ENCODE measurements at regions not wholly inside any gene's neighbourhood (a gene's known extent, or its start where the extent isn't known, plus 50 kb on each side); places are given as distances from the start of the nearest gene placed in this dataset.

DNA sequence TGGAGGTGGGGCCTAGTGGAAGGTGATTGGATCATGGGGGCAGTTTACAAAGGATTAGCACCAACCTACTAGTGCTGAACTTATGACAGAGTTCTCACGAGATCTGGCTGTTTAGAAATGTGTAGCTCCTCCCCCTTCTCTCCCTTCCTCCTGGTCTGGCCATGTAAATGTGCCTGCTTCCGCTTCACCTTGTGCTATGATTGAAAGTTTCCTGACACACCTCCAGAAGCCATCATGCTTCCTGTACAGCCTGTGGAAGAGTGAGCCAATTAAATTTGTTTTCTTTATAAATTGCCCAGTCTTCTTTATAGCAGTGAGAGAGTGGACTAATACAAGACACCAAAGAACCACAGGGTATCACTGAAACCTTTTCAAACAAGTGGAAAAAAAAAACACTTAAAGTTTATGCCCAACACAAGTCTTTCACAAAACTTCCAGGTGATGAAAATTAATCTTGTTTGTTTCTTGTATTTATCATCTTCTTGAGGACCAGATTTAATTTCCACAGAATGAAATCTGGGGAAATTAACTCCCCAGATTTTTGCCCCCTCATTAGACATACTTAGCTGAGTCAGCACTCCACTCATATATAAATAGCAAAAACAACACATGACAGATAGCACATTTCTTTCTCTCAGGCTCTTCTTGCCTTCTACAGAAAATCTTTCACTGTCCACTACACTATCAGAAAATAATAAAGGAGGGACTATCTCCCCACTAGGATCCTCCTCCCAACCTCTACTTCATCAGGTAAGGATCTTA is 847.2 kb downstream of the TUSC7 start:
- Histone ChIP-seq H3K9ac (ENCODE audit: low read length) (no peak overlapping the region), H3K4me3 (ENCODE audit: low read length) (no peak overlapping the region), H3K4me1 (ENCODE audit: control insufficient read depth, low read depth, low read length) (no peaks in the 10 kb centered on the region), H3K9me3 (ENCODE audit: control insufficient read depth, low read depth, low read length) (no peaks in the 10 kb centered on the region), H3K27ac (ENCODE audit: low read length) (no peak overlapping the region), H3K36me3 (ENCODE audit: control insufficient read depth, low read depth, low read length) (no peaks in the 10 kb centered on the region), H3K27me3 (ENCODE audit: control insufficient read depth, insufficient read depth, low read length) (no peaks in the 10 kb centered on the region)

DNA sequence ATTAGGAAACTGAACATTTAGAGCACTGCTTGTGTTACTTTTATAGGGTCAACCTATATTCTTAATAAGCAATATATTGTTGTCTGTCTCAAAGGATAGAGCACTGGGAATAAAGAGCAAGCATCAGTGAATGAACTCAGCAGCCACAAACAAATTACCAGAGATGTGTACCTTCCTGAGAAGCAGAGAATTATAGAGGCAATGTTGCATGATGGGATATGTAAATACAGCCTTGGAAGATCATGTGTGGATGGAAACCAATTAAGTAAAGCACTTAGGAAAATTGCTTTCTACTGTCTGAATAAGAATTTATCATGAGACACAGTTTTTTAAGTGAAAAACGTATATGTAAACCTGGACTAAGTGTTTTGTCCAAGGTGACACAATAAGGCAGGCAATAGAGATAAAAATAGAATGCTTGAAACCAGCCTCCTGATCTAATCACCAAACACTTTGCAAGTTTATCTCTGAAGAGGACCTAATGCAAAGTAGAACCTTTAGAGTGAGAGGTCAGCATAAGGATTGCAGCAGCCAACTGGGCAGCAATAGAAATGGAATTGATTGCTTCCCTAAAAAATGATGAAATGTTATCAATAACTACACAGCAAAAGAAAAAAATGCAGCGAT is 848.0 kb downstream of the TUSC7 start:
- Histone ChIP-seq H3K4me1 (ENCODE audit: control insufficient read depth, low read depth, low read length) (no peaks in the 10 kb centered on the region), H3K4me3 (ENCODE audit: low read length) (no peak overlapping the region), H3K27ac (ENCODE audit: low read length) (no peak overlapping the region), H3K9me3 (ENCODE audit: control insufficient read depth, low read depth, low read length) (no peaks in the 10 kb centered on the region), H3K27me3 (ENCODE audit: control insufficient read depth, insufficient read depth, low read length) (no peaks in the 10 kb centered on the region), H3K9ac (ENCODE audit: low read length) (no peak overlapping the region), H3K36me3 (ENCODE audit: control insufficient read depth, low read depth, low read length) (no peaks in the 10 kb centered on the region)

DNA sequence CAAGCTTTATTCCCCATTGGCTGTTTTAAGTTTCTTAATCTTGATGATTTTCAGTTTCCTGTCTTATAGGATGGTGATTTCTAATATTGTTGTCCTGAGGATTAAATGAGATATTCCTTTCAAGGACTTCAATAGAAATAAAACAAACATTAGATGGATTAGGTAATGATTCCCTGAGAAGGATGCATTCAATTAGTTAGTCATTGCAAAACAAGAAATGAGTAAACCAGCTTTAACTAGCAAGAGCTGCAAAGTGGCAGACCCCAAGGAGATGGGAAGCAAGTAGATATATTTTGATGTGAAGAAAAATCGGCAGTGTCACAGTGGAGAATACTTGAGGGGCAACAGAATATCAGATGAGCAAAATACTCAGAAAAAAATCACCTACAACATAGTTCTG is 849.1 kb downstream of the TUSC7 start:
- Histone ChIP-seq H3K27ac (ENCODE audit: low read length) (no peak overlapping the region), H3K36me3 (ENCODE audit: control insufficient read depth, low read depth, low read length) (no peaks in the 10 kb centered on the region), H3K9ac (ENCODE audit: low read length) (no peak overlapping the region), H3K9me3 (ENCODE audit: control insufficient read depth, low read depth, low read length) (no peaks in the 10 kb centered on the region), H3K4me1 (ENCODE audit: control insufficient read depth, low read depth, low read length) (no peaks in the 10 kb centered on the region), H3K4me3 (ENCODE audit: low read length) (no peak overlapping the region), H3K27me3 (ENCODE audit: control insufficient read depth, insufficient read depth, low read length) (no peaks in the 10 kb centered on the region)

DNA sequence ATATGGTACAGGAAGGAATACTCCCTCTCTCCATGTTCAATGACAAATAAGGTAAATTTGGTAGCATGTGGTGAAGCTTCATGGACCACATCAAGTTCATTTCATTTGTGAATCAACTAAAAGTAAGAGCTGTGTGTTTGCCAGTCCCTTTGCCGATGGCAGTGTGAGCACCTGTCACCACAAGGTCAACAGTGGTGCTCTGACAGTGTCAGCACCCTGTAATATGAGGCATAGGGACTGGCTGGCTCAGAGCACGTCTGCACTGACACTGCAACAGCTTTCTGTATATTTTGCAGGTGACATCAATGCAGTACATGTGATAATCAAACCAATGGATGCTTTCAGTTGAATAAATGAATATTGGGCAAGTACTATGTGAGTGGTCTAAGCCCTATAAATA is 852.4 kb downstream of the TUSC7 start:
- H3K9me3 ChIP-seq (ENCODE audit: control insufficient read depth, low read depth, low read length) = no peaks in the 10 kb centered on the region
- no peaks in the 10 kb centered on the region for H3K36me3 ChIP-seq (ENCODE audit: control insufficient read depth, low read depth, low read length)
- no peaks in the 10 kb centered on the region for H3K4me1 ChIP-seq (ENCODE audit: control insufficient read depth, low read depth, low read length)
- no peaks in the 10 kb centered on the region for H3K27me3 ChIP-seq (ENCODE audit: control insufficient read depth, insufficient read depth, low read length)
- H3K4me3 ChIP-seq (ENCODE audit: low read length) = no peak overlapping the region
- H3K9ac ChIP-seq (ENCODE audit: low read length) = no peak overlapping the region
- no peak overlapping the region for H3K27ac ChIP-seq (ENCODE audit: low read length)

DNA sequence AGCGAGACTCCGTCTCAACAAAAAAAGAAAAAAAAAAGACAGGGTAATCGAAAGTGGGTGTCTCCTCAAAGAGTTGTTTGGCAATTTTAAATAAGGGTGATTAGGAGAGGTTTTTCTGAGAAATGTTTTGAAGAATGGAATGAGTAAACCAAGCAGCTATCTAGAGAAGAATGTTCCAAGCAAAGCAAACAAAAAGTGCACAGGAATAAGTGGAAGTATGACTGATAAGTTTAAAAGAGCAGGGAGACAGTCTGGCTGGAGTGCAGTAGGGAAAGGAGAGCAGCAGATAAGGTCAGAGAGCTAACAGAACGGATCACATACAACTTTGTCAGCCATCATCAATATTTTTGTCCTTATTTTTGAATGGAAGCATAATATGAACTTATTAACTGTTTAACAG is 853.5 kb downstream of the TUSC7 start:
- Histone ChIP-seq H3K9me3 (ENCODE audit: control insufficient read depth, low read depth, low read length) (no peaks in the 10 kb centered on the region), H3K27ac (ENCODE audit: low read length) (no peak overlapping the region), H3K4me3 (ENCODE audit: low read length) (no peak overlapping the region), H3K27me3 (ENCODE audit: control insufficient read depth, insufficient read depth, low read length) (no peaks in the 10 kb centered on the region), H3K36me3 (ENCODE audit: control insufficient read depth, low read depth, low read length) (no peaks in the 10 kb centered on the region), H3K9ac (ENCODE audit: low read length) (no peak overlapping the region), H3K4me1 (ENCODE audit: control insufficient read depth, low read depth, low read length) (no peaks in the 10 kb centered on the region)

DNA sequence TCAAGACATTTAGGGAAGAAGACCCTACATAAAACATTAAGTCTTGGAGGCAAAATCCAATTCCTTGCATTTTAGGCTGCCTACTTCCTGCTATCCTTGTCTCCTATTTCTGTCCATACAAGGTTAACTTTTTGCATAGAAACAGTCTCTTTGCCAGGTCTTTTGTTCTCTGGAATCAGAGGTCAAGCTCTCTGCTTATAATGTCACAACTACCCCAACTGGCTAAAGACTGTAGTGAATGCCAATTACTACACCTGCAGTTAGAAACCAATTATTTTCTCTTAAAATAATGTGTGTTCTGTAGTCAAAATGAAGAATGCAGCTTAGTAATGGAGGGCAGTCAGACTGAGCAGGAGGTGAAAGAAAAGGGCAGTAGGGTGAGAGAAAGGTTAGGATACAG is 856.2 kb downstream of the TUSC7 start:
- no peaks in the 10 kb centered on the region for H3K4me1 ChIP-seq (ENCODE audit: control insufficient read depth, low read depth, low read length)
- H3K27me3 ChIP-seq (ENCODE audit: control insufficient read depth, insufficient read depth, low read length) = no peaks in the 10 kb centered on the region
- no peak overlapping the region for H3K9ac ChIP-seq (ENCODE audit: low read length)
- no peak overlapping the region for H3K27ac ChIP-seq (ENCODE audit: low read length)
- no peaks in the 10 kb centered on the region for H3K9me3 ChIP-seq (ENCODE audit: control insufficient read depth, low read depth, low read length)
- H3K36me3 ChIP-seq (ENCODE audit: control insufficient read depth, low read depth, low read length) = no peaks in the 10 kb centered on the region
- no peak overlapping the region for H3K4me3 ChIP-seq (ENCODE audit: low read length)

DNA sequence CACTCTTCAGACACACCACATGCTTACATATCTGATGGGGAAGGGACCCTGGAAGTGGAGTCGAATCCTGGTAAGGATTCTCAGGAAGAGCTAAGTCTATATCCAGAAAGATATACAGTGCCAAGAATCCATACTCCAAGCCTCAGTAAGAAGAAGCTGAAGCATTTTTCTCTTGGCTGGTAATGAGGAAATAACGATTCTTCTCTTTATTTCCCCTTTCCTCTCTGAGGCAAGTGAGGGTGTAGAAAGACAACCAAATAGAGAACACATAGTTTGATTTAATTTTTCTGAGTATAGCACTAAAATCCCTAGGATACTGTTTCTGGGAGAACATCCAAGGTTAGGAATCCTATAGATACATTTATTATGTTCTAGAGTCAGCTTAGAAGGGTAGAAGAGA is 857.3 kb downstream of the TUSC7 start:
- no peak overlapping the region for H3K9ac ChIP-seq (ENCODE audit: low read length)
- no peaks in the 10 kb centered on the region for H3K36me3 ChIP-seq (ENCODE audit: control insufficient read depth, low read depth, low read length)
- no peak overlapping the region for H3K27ac ChIP-seq (ENCODE audit: low read length)
- H3K27me3 ChIP-seq (ENCODE audit: control insufficient read depth, insufficient read depth, low read length) = no peaks in the 10 kb centered on the region
- H3K4me1 ChIP-seq (ENCODE audit: control insufficient read depth, low read depth, low read length) = no peaks in the 10 kb centered on the region
- no peak overlapping the region for H3K4me3 ChIP-seq (ENCODE audit: low read length)
- H3K9me3 ChIP-seq (ENCODE audit: control insufficient read depth, low read depth, low read length) = no peaks in the 10 kb centered on the region

DNA sequence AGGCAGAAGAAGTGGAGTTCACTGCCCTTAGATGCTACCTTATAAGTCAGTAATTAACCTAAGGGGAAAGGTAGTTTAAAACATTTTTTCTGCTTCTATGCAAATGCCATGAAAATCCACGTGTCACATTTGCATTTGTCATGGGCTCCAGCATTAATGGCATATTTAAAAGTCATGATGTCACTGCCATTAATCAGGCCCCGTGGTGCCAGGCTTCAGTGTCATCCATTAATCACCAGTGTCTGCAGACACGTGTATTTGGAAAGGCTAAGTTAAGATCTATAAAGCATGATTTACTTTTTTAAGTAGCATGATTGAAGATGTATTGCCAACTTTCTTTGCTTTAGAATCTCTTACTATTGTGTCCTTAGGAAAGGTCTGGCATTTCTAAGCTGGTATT is 857.8 kb downstream of the TUSC7 start:
- H3K27me3 ChIP-seq (ENCODE audit: control insufficient read depth, insufficient read depth, low read length) = no peaks in the 10 kb centered on the region
- H3K9me3 ChIP-seq (ENCODE audit: control insufficient read depth, low read depth, low read length) = no peaks in the 10 kb centered on the region
- no peak overlapping the region for H3K27ac ChIP-seq (ENCODE audit: low read length)
- H3K36me3 ChIP-seq (ENCODE audit: control insufficient read depth, low read depth, low read length) = no peaks in the 10 kb centered on the region
- no peak overlapping the region for H3K9ac ChIP-seq (ENCODE audit: low read length)
- no peaks in the 10 kb centered on the region for H3K4me1 ChIP-seq (ENCODE audit: control insufficient read depth, low read depth, low read length)
- no peak overlapping the region for H3K4me3 ChIP-seq (ENCODE audit: low read length)

DNA sequence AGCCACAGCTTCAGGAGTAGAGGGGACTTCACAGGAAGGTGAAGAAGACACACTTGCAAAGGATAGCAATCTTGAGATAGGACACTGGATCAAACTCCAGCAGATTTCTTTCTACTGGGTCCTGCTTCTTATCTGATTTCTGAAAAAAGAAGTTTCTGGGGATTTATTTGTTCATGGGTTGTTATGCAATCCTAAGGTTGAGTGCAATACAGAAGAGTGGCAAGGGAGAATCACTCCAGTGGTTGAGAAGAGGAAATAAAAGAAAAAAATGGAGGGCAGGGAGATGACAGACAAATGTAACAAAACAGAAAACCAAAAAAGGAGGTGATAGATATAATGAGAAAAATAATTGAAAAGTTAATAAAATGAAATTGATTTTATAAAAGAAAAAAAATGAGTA is 858.3 kb downstream of the TUSC7 start:
- Histone ChIP-seq H3K36me3 (ENCODE audit: control insufficient read depth, low read depth, low read length) (no peaks in the 10 kb centered on the region), H3K9me3 (ENCODE audit: control insufficient read depth, low read depth, low read length) (no peaks in the 10 kb centered on the region), H3K9ac (ENCODE audit: low read length) (no peak overlapping the region), H3K27me3 (ENCODE audit: control insufficient read depth, insufficient read depth, low read length) (no peaks in the 10 kb centered on the region), H3K4me1 (ENCODE audit: control insufficient read depth, low read depth, low read length) (no peaks in the 10 kb centered on the region), H3K27ac (ENCODE audit: low read length) (no peak overlapping the region), H3K4me3 (ENCODE audit: low read length) (no peak overlapping the region)

DNA sequence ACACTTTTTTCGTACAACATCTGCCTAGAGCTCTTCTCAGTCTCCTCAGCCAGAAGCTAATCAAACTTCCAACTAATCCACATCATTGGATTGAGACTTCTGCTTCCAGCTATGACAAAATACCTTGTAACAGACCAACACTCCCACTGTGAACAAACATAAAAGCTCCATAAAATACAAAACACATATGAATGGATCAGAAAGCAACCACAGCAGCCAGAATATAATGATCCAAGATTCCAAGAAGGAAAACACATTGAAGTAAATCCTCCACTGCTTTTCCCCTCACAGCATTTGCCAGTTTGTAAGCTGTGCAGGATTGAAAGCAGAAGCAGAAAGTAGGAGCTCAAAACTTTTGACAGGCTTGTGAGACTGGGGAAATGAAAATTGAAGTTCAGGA is 863.2 kb downstream of the TUSC7 start:
- Histone ChIP-seq H3K9ac (ENCODE audit: low read length) (no peak overlapping the region), H3K27me3 (ENCODE audit: control insufficient read depth, insufficient read depth, low read length) (no peaks in the 10 kb centered on the region), H3K36me3 (ENCODE audit: control insufficient read depth, low read depth, low read length) (no peaks in the 10 kb centered on the region), H3K9me3 (ENCODE audit: control insufficient read depth, low read depth, low read length) (no peaks in the 10 kb centered on the region), H3K4me1 (ENCODE audit: control insufficient read depth, low read depth, low read length) (no peaks in the 10 kb centered on the region), H3K27ac (ENCODE audit: low read length) (no peak overlapping the region), H3K4me3 (ENCODE audit: low read length) (no peak overlapping the region)

DNA sequence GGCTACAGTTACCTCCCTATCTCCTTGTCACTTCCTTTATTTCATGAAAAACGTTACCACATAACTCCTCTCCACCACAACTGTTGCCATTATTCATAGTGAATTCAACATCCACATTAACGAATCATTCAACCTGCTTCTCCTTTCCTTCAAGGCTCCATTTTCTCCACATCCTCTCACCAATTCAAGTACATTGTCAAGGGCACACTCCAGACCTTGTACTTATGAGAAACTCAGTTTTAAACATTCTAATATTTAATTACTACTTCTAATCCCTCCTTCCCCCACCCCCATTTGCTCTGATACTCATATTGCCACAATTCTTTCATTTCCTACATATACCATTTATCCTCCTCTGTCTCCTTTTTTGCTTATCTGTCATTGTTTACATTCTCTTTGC is 871.2 kb downstream of the TUSC7 start:
- Histone ChIP-seq H3K4me3 (ENCODE audit: low read length) (no peak overlapping the region), H3K27me3 (ENCODE audit: control insufficient read depth, insufficient read depth, low read length) (no peaks in the 10 kb centered on the region), H3K9ac (ENCODE audit: low read length) (no peak overlapping the region), H3K36me3 (ENCODE audit: control insufficient read depth, low read depth, low read length) (no peaks in the 10 kb centered on the region), H3K27ac (ENCODE audit: low read length) (no peak overlapping the region), H3K9me3 (ENCODE audit: control insufficient read depth, low read depth, low read length) (no peaks in the 10 kb centered on the region), H3K4me1 (ENCODE audit: control insufficient read depth, low read depth, low read length) (no peaks in the 10 kb centered on the region)

DNA sequence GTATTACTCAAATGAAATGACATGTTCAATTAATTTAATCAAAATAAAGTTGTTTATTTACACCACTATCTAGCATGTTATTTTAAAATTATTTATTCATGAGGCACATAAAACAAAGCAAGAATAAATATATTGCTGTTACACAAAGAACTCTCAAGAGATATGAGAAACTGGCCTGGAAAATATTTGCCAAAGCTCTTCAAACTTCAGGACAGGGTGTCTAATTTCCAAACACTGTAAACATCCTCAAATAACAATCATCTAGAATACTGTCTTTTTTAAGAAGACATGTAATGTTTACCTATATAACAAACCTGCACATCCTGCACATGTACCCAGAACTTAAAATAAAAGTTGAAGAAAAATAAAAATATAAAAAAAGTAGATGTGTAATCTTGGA is 876.6 kb downstream of the TUSC7 start:
- H3K36me3 ChIP-seq (ENCODE audit: control insufficient read depth, low read depth, low read length) = no peaks in the 10 kb centered on the region
- H3K4me1 ChIP-seq (ENCODE audit: control insufficient read depth, low read depth, low read length) = peaks cover 13% of the 10 kb centered on the region
- no peak overlapping the region for H3K9ac ChIP-seq (ENCODE audit: low read length)
- no peaks in the 10 kb centered on the region for H3K9me3 ChIP-seq (ENCODE audit: control insufficient read depth, low read depth, low read length)
- H3K27ac ChIP-seq (ENCODE audit: low read length) = no peak overlapping the region
- no peaks in the 10 kb centered on the region for H3K27me3 ChIP-seq (ENCODE audit: control insufficient read depth, insufficient read depth, low read length)
- no peak overlapping the region for H3K4me3 ChIP-seq (ENCODE audit: low read length)

Measured in iPS-18a (cell line).